ENCODE measurements at regions not wholly inside any gene's neighbourhood (a gene's known extent, or its start where the extent isn't known, plus 50 kb on each side); places are given as distances from the start of the nearest gene placed in this dataset.
"Not testable (repeated sequence)": the region's sequence is repeated elsewhere in the genome, so short reads cannot be mapped to it uniquely, and the experiment has no call there.

- TF ChIP-seq POLR2A (IDR thresholded peaks at IDR 0.05; ENCODE audit: low read depth, low read length) (no peak), POLR2AphosphoS5 (IDR thresholded peaks at IDR 0.05; ENCODE audit: low read depth, low read length) (no peak), TAF1 (IDR thresholded peaks at IDR 0.05; ENCODE audit: borderline replicate concordance, low read depth, low read length) (no peak)
- no peak for FAIRE-seq
- DNase-seq (ENCODE audit: insufficient read length) = no peak
Measured at GRCh38 chr7:41439515-41439879, 263.4 kb downstream of the INHBA start.

GRCh38 chr7:41438705-41439514 is 264.0 kb downstream of the INHBA start:
- TF ChIP-seq TAF1 (IDR thresholded peaks at IDR 0.05; ENCODE audit: borderline replicate concordance, low read depth, low read length) (no peak), POLR2A (IDR thresholded peaks at IDR 0.05; ENCODE audit: low read depth, low read length) (no peak), POLR2AphosphoS5 (IDR thresholded peaks at IDR 0.05; ENCODE audit: low read depth, low read length) (no peak)
- DNase-seq (ENCODE audit: insufficient read length) = no peak
- no peak for FAIRE-seq

DNA sequence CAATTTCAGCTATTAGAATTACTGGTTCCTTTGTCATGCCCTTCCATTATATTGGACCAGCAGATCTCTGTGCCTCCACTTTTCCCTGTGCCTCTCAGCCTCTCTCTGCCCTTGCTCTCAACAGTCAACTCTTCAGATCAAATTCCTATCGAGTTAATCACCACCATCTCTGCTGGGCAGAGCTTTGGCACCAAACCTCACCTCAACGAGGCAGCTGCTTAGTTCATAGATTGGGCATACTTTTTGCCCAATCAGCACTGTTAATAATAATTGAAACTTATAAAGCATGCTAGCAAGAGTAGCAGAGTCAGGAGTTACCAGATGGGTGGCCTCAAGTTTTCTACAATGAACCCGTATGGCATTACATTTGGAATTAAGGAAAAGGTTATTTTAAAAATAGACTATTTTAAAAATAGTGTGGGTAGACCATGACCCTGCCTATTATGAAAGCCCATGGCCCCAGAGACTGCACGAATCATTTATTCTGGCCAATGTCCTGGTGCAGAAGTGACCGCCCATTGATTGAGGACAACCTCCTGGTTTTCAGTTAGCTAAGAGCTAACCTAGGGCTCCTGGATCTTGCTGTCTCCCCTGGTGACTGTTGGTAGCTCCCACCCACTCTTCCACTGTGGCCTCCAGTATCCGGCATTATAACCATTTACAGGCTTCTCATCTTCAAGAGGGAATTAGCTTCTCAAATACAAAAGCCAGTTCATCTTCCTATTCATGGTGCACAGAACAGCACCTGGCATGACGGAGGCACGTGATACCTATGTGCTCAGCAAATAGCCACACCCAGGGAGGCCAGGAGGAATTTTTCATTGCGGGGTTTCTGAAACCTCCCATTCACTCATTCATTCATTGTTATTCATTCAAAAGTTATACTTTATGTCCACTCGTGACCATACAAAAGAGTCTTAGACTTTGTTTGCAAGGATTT is 265.4 kb downstream of the INHBA start:
- FAIRE-seq = no peak
- TF ChIP-seq TAF1 (IDR thresholded peaks at IDR 0.05; ENCODE audit: borderline replicate concordance, low read depth, low read length) (no peak), POLR2AphosphoS5 (IDR thresholded peaks at IDR 0.05; ENCODE audit: low read depth, low read length) (no peak), POLR2A (IDR thresholded peaks at IDR 0.05; ENCODE audit: low read depth, low read length) (no peak)
- DNase-seq (ENCODE audit: insufficient read length) = no peak

DNA sequence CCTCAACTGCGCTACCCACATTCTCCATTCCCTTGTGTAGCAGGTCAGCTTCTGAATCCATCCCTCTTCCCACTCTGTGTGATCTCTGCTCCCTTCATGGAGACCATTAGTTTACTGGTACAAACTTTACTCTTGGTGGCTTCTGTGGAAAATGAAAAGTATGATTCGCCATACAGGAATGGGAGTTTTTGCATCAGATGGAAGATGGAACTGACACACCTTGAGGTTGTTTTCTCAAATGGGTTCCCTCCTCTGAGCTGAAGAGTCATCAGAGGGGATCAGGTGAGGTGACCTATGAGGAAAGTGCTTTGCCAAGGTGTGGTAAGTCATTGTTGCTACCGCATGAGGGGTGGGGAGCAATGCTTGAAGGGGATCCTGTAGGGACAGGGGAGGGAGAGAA is 266.8 kb downstream of the INHBA start:
- TF ChIP-seq TAF1 (IDR thresholded peaks at IDR 0.05; ENCODE audit: borderline replicate concordance, low read depth, low read length) = no peak
- TF ChIP-seq POLR2A (IDR thresholded peaks at IDR 0.05; ENCODE audit: low read depth, low read length) = no peak
- no peak for TF ChIP-seq POLR2AphosphoS5 (IDR thresholded peaks at IDR 0.05; ENCODE audit: low read depth, low read length)
- FAIRE-seq (no peak), DNase-seq (ENCODE audit: insufficient read length) (no peak)

GRCh38 chr7:41435020-41435419 is 267.9 kb downstream of the INHBA start:
- not testable (repeated sequence) for DNase-seq (ENCODE audit: insufficient read length); FAIRE-seq

DNA sequence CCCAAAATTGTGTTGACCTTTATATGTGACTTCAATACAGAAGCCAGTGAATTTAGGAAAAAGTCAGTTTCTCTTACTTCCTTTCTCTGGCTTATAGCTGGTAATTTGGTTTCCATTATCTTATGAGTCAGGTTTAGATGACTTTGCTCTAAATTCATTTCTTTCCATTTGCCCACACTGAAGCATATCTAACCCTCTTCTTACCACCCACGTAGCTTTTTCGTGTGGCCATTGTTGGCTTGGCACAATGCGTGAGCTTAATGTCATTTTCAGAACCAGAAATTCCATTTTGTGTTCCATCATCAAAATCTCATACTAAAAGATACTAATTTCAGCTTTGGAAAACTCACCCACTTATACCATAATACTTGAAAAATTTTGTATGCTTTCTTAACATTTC is 271.2 kb downstream of the INHBA start:
- TF ChIP-seq POLR2A (IDR thresholded peaks at IDR 0.05; ENCODE audit: low read depth, low read length) = no peak
- TF ChIP-seq TAF1 (IDR thresholded peaks at IDR 0.05; ENCODE audit: borderline replicate concordance, low read depth, low read length) = no peak
- no peak for TF ChIP-seq POLR2AphosphoS5 (IDR thresholded peaks at IDR 0.05; ENCODE audit: low read depth, low read length)
- no peak for FAIRE-seq

DNA sequence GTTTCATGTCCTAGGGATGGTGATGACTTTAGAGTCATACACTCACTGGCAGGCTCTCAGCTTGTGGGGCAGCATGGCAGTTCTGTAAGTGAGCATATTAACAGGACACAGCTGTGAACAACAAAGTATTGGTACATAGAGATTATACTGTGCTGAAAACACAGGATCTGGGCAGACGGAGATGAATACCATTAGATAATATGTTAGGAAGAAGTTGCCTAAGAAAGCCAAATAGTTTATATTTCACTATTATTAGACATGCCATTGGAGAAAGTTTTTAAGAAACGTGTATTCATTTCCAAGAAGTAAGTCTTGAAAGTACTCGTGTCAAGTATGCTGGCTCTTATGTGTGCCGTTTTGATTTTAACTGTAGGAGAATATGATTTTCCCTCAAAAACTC is 274.5 kb downstream of the INHBA start:
- no peak for DNase-seq (ENCODE audit: insufficient read length)
- FAIRE-seq = no peak
- TF ChIP-seq TAF1 (IDR thresholded peaks at IDR 0.05; ENCODE audit: borderline replicate concordance, low read depth, low read length) = no peak
- TF ChIP-seq POLR2A (IDR thresholded peaks at IDR 0.05; ENCODE audit: low read depth, low read length) = no peak
- no peak for TF ChIP-seq POLR2AphosphoS5 (IDR thresholded peaks at IDR 0.05; ENCODE audit: low read depth, low read length)

More for the DNA sequence above, 271.2 kb downstream of the INHBA start:
- no peak for DNase-seq (ENCODE audit: insufficient read length)

GRCh38 chr7:41425926-41426325 is 277.0 kb downstream of the INHBA start:
- DNase-seq (ENCODE audit: insufficient read length) (no peak), FAIRE-seq (no peak)
- TF ChIP-seq POLR2A (IDR thresholded peaks at IDR 0.05; ENCODE audit: low read depth, low read length) (no peak), TAF1 (IDR thresholded peaks at IDR 0.05; ENCODE audit: borderline replicate concordance, low read depth, low read length) (no peak), POLR2AphosphoS5 (IDR thresholded peaks at IDR 0.05; ENCODE audit: low read depth, low read length) (no peak)

DNA sequence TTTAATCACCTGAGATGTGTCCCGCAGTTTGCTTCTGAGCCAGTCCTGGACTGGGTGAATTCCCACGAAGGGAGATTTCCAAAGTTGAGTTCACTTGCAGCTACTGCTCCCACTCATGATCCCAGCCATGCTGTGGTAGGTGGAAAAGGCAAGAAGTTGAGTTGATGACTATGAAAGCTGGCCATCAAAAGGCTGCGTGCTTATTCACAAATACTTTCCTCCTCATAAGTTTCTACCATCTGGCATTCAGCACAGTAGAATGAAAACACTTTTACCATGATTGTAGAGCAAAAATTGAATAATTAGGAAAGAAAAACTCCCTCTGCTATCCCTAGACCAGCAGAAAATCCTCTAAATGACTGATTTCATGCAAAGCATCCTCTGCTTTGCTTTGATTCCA is 281.8 kb downstream of the INHBA start:
- TF ChIP-seq POLR2A (IDR thresholded peaks at IDR 0.05; ENCODE audit: low read depth, low read length) (no peak), TAF1 (IDR thresholded peaks at IDR 0.05; ENCODE audit: borderline replicate concordance, low read depth, low read length) (no peak), POLR2AphosphoS5 (IDR thresholded peaks at IDR 0.05; ENCODE audit: low read depth, low read length) (no peak)
- no peak for DNase-seq (ENCODE audit: insufficient read length)
- no peak for FAIRE-seq

- no peak for TF ChIP-seq POLR2A (IDR thresholded peaks at IDR 0.05; ENCODE audit: low read depth, low read length)
- TF ChIP-seq POLR2AphosphoS5 (IDR thresholded peaks at IDR 0.05; ENCODE audit: low read depth, low read length) = no peak
- no peak for TF ChIP-seq TAF1 (IDR thresholded peaks at IDR 0.05; ENCODE audit: borderline replicate concordance, low read depth, low read length)
- FAIRE-seq = no peak
- DNase-seq (ENCODE audit: insufficient read length) = no peak
Measured at GRCh38 chr7:41420421-41420820, 282.5 kb downstream of the INHBA start.

- FAIRE-seq (no peak), DNase-seq (ENCODE audit: insufficient read length) (no peak)
- TF ChIP-seq POLR2AphosphoS5 (IDR thresholded peaks at IDR 0.05; ENCODE audit: low read depth, low read length) (no peak), TAF1 (IDR thresholded peaks at IDR 0.05; ENCODE audit: borderline replicate concordance, low read depth, low read length) (no peak), POLR2A (IDR thresholded peaks at IDR 0.05; ENCODE audit: low read depth, low read length) (no peak)
Measured at GRCh38 chr7:41418337-41418736, 284.6 kb downstream of the INHBA start.

GRCh38 chr7:41416208-41416595 is 286.7 kb downstream of the INHBA start:
- DNase-seq (ENCODE audit: insufficient read length) (no peak), FAIRE-seq (no peak)
- TF ChIP-seq TAF1 (IDR thresholded peaks at IDR 0.05; ENCODE audit: borderline replicate concordance, low read depth, low read length) (no peak), POLR2A (IDR thresholded peaks at IDR 0.05; ENCODE audit: low read depth, low read length) (no peak), POLR2AphosphoS5 (IDR thresholded peaks at IDR 0.05; ENCODE audit: low read depth, low read length) (no peak)
